Fibroblast of lung (primary cell): ENCODE measurements at regions not wholly inside any gene's neighbourhood (a gene's known extent, or its start where the extent isn't known, plus 50 kb on each side); places are given as distances from the start of the nearest gene placed in this dataset.

Experiments used
- DNase-seq, 2 donors: peaks; one replicate each; pipeline versions ENCODE4 v3.0.0 to v3.0.0-alpha.2; 2010; ENCODE audit warnings: low read depth in 2 of 2
- H2AFZ ChIP-seq: 2 replicates; pipeline ENCODE4 v1.5.1; 2012; ENCODE audit warnings: low read length, control low read depth, inconsistent platforms
- H3K27ac ChIP-seq: 2 replicates; pipeline ENCODE4 v1.5.1; 2011; ENCODE audit warnings: low read length, control low read depth; ENCODE audit not compliant: insufficient read depth
- H3K27me3 ChIP-seq: 2 replicates; pipeline ENCODE4 v1.5.1; 2011; ENCODE audit warnings: mild to moderate bottlenecking, low read length; ENCODE audit not compliant: control insufficient read depth, insufficient read depth
- H3K36me3 ChIP-seq: 2 replicates; pipeline ENCODE4 v1.5.1; 2011; ENCODE audit warnings: low read length; ENCODE audit not compliant: control insufficient read depth, insufficient read depth
- H3K4me1 ChIP-seq: 2 replicates; pipeline ENCODE4 v1.5.1; 2011; ENCODE audit warnings: low read length; ENCODE audit not compliant: control insufficient read depth, insufficient read depth; ENCODE audit errors: extremely low read depth
- H3K4me2 ChIP-seq: 2 replicates; pipeline ENCODE4 v1.5.1; 2011; ENCODE audit warnings: low read length, control low read depth; ENCODE audit not compliant: insufficient read depth; ENCODE audit errors: extremely low read depth
- H3K4me3 ChIP-seq, 4 experiments: fragments of 200-600 bp in 1 of 4; sonication (generic) in 1 of 4; replicated peaks in 1 of 4; 2 replicates each; pipeline ENCODE4 v1.5.1; 2011 to 2016; ENCODE audit warnings: low read length in 4 of 4, low read depth in 3 of 4, mild to moderate bottlenecking in 3 of 4, control low read depth in 2 of 4, inconsistent platforms in 1 of 4, mixed read lengths in 1 of 4; ENCODE audit not compliant: insufficient read depth in 1 of 4; ENCODE audit errors: control extremely low read depth in 1 of 4
- H3K79me2 ChIP-seq: 2 replicates; pipeline ENCODE4 v1.5.1; 2012; ENCODE audit warnings: mild to moderate bottlenecking, low read length, inconsistent platforms; ENCODE audit not compliant: control insufficient read depth, insufficient read depth
- H3K9ac ChIP-seq: 2 replicates; pipeline ENCODE4 v1.5.1; 2011; ENCODE audit warnings: mild to moderate bottlenecking, low read length, control low read depth; ENCODE audit not compliant: insufficient read depth
- H3K9me3 ChIP-seq: 2 replicates; pipeline ENCODE4 v1.5.1; 2012; ENCODE audit warnings: low read depth, low read length; ENCODE audit not compliant: control insufficient read depth, insufficient read depth
- H4K20me1 ChIP-seq: 2 replicates; pipeline ENCODE4 v1.5.1; 2011; ENCODE audit warnings: low read length; ENCODE audit not compliant: control insufficient read depth, insufficient read depth; ENCODE audit errors: extremely low read depth
- CTCF ChIP-seq, 2 donors: IDR thresholded peaks in 1 of 2; conservative IDR thresholded peaks in 1 of 2; 1 replicate in 1 of 2; 2 replicates in 1 of 2; pipeline ENCODE4 v1.5.1; 2011 to 2012; ENCODE audit warnings: low read length in 2 of 2, control low read depth in 1 of 2, inconsistent platforms in 1 of 2, low read depth in 1 of 2, mild to moderate bottlenecking in 1 of 2
- EZH2 ChIP-seq: IDR thresholded peaks from 2 replicates; pipeline ENCODE4 v1.5.1; 2012; ENCODE audit warnings: low read length, control low read depth, mild to moderate bottlenecking; ENCODE audit errors: missing control alignments

GRCh38 chr12:97982684-97983083 lies 520.1 kb downstream of the RMST start:
- no peak overlapping the region for H3K27ac ChIP-seq
- H3K9me3 ChIP-seq: no peaks in the 10 kb centered on the region
- H4K20me1 ChIP-seq: no peaks in the 10 kb centered on the region
- DNase-seq: no peak
- H3K4me1 ChIP-seq: no peaks in the 10 kb centered on the region
- H2AFZ ChIP-seq: no peak overlapping the region
- H3K27me3 ChIP-seq: no peaks in the 10 kb centered on the region
- TF ChIP-seq CTCF (conservative IDR thresholded peaks at IDR 0.05 in 1 of 2, IDR thresholded peaks at IDR 0.05 in 1 of 2; ENCODE audit: low read depth in 1 of 2, low read length in 2 of 2) (no peak), EZH2 (no peak)
- no peak overlapping the region for H3K4me2 ChIP-seq
- H3K79me2 ChIP-seq: no peaks in the 10 kb centered on the region
- no peaks in the 10 kb centered on the region for H3K36me3 ChIP-seq
- H3K9ac ChIP-seq: no peak overlapping the region
- no peak overlapping the region for H3K4me3 ChIP-seq

- Histone ChIP-seq H3K27me3 (no peaks in the 10 kb centered on the region), H3K4me3 (no peak overlapping the region), H2AFZ (no peak overlapping the region), H3K9me3 (no peaks in the 10 kb centered on the region), H3K27ac (no peak overlapping the region), H4K20me1 (no peaks in the 10 kb centered on the region), H3K36me3 (no peaks in the 10 kb centered on the region), H3K4me2 (no peak overlapping the region), H3K4me1 (no peaks in the 10 kb centered on the region), H3K79me2 (no peaks in the 10 kb centered on the region), H3K9ac (no peak overlapping the region)
- DNase-seq: no peak
- no peak for TF ChIP-seq CTCF (conservative IDR thresholded peaks at IDR 0.05 in 1 of 2, IDR thresholded peaks at IDR 0.05 in 1 of 2; ENCODE audit: low read depth in 1 of 2, low read length in 2 of 2)
- TF ChIP-seq EZH2: no peak
Measured at GRCh38 chr12:97983796-97984195, 521.2 kb downstream of the RMST start.

- Histone ChIP-seq H3K79me2 (no peaks in the 10 kb centered on the region), H3K4me1 (no peaks in the 10 kb centered on the region), H3K27ac (no peak overlapping the region), H4K20me1 (no peaks in the 10 kb centered on the region), H3K4me3 (no peak overlapping the region), H3K9ac (no peak overlapping the region), H3K36me3 (no peaks in the 10 kb centered on the region), H3K27me3 (no peaks in the 10 kb centered on the region), H3K9me3 (no peaks in the 10 kb centered on the region), H3K4me2 (no peak overlapping the region), H2AFZ (no peak overlapping the region)
- TF ChIP-seq EZH2: no peak
- TF ChIP-seq CTCF (conservative IDR thresholded peaks at IDR 0.05 in 1 of 2, IDR thresholded peaks at IDR 0.05 in 1 of 2; ENCODE audit: low read depth in 1 of 2, low read length in 2 of 2): no peak
- DNase-seq: no peak
Measured at GRCh38 chr12:97984436-97984835, 521.8 kb downstream of the RMST start.
